Suprapubic skin (tissue), 4 donors: ENCODE measurements at regions not wholly inside any gene's neighbourhood (a gene's known extent, or its start where the extent isn't known, plus 50 kb on each side); places are given as distances from the start of the nearest gene placed in this dataset.

ENCODE experiments used
- POLR2A ChIP-seq, 2 donors: fragments of 450-650 bp; IDR thresholded peaks; one replicate each; pipeline ENCODE4 v1.6.1; 2017; ENCODE audit warnings: antibody characterized with exemption in 2 of 2, mild to moderate bottlenecking in 2 of 2, moderate library complexity in 2 of 2
- POLR2AphosphoS5 ChIP-seq, 3 donors: sonication (generic); formaldehyde crosslinking; IDR thresholded peaks; one replicate each; pipeline ENCODE4 v1.6.1; 2017; ENCODE audit warnings: antibody characterized with exemption in 3 of 3
- TF ChIP-seq, protein P1 (sequence below), 2 donors: fragments of 200-600 bp in 1 of 2; fragments of 450-650 bp in 1 of 2; sonication (generic) in 1 of 2; IDR thresholded peaks; one replicate each; pipeline ENCODE4 v1.5.1; 2016 to 2019; ENCODE audit warnings: antibody characterized with exemption in 2 of 2, mild to moderate bottlenecking in 1 of 2, moderate library complexity in 1 of 2

DNA sequence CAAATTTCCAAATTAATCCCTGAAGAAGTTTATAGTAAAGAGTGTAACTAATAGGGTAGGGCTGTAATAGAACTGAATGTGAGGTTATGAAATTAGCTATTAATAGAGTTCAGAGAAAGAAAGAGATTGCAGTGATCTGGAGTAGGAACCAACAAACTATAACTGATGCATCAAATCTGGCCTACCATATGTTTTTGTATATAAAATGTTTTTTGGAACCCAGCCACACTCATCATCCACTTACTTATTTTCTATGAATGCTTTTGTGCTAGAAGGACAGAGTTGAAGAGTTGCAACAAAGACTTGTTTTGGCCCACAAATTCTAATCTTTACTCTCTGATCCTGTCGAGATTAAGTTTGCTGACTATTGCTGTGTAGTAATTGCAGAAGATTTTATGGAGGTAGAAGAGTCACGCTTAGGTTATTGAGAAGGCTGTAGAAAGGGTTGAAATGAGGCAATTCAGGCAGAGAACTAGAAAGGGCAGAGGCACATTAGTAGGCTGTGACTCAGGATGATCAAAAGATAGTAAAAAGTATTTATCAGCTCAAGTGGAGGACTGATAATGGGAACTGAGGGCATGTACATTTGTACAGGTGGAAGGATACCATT is 298.7 kb upstream of the EMCN start:
- TF ChIP-seq, protein P1, sequence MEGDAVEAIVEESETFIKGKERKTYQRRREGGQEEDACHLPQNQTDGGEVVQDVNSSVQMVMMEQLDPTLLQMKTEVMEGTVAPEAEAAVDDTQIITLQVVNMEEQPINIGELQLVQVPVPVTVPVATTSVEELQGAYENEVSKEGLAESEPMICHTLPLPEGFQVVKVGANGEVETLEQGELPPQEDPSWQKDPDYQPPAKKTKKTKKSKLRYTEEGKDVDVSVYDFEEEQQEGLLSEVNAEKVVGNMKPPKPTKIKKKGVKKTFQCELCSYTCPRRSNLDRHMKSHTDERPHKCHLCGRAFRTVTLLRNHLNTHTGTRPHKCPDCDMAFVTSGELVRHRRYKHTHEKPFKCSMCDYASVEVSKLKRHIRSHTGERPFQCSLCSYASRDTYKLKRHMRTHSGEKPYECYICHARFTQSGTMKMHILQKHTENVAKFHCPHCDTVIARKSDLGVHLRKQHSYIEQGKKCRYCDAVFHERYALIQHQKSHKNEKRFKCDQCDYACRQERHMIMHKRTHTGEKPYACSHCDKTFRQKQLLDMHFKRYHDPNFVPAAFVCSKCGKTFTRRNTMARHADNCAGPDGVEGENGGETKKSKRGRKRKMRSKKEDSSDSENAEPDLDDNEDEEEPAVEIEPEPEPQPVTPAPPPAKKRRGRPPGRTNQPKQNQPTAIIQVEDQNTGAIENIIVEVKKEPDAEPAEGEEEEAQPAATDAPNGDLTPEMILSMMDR (IDR thresholded peaks at IDR 0.05): no peak
- TF ChIP-seq POLR2AphosphoS5 (IDR thresholded peaks at IDR 0.05) (no peak), POLR2A (IDR thresholded peaks at IDR 0.05) (no peak)
